AG04450 (cell line): ENCODE measurements at regions not wholly inside any gene's neighbourhood (a gene's known extent, or its start where the extent isn't known, plus 50 kb on each side); places are given as distances from the start of the nearest gene placed in this dataset.
"Not testable (repeated sequence)": the region's sequence is repeated elsewhere in the genome, so short reads cannot be mapped to it uniquely, and the experiment has no call there.

Source experiments
- CTCF ChIA-PET: fragments of 300-600, 350-600 bp; formaldehyde crosslinking; extraction: SDS; loops from one replicate; lab custom pipeline; 2022; ENCODE audit warnings: antibody characterized with exemption, inconsistent platforms; lab: Charles Lee
- POLR2A ChIA-PET: fragments of 350-600 bp; formaldehyde crosslinking; extraction: SDS; loops from one replicate; lab custom pipeline; 2021; ENCODE audit warnings: antibody characterized with exemption, inconsistent platforms; lab: Yijun Ruan, JAX
- DNase-seq: peaks from one replicate; pipeline ENCODE4 v3.0.0-alpha.2; 2011; ENCODE audit warnings: low read depth, low spot score
- H3K27ac ChIP-seq: one replicate; pipeline ENCODE4 v1.5.1; 2012; ENCODE audit warnings: low read depth, low read length, control low read depth
- H3K27me3 ChIP-seq: one replicate; pipeline ENCODE4 v1.6.0; 2012; ENCODE audit warnings: low read length; ENCODE audit not compliant: control insufficient read depth, insufficient read depth
- H3K4me3 ChIP-seq: 2 replicates; pipeline ENCODE4 v1.5.1; 2011; ENCODE audit warnings: mild to moderate bottlenecking, low read depth, low read length, control low read depth
- H3K9me3 ChIP-seq: 2 replicates; pipeline ENCODE4 v1.5.1; 2012; ENCODE audit warnings: low read length; ENCODE audit not compliant: control insufficient read depth, insufficient read depth
- CTCF ChIP-seq: IDR thresholded peaks from 2 replicates; pipeline ENCODE4 v1.5.1; 2011; ENCODE audit warnings: low read depth, low read length, control low read depth, inconsistent platforms

GRCh38 chr11:25252854-25253253 lies 756.0 kb downstream of the LUZP2 start:
- DNase-seq, result no peak
- Histone ChIP-seq H3K27me3 (no peaks in the 10 kb centered on the region), H3K9me3 (no peaks in the 10 kb centered on the region), H3K27ac (no peak overlapping the region), H3K4me3 (no peak overlapping the region)
- ChIA-PET POLR2A (no interaction called here), CTCF (no interaction called here)
- TF ChIP-seq CTCF, result no peak

GRCh38 chr11:25263861-25264260 lies 767.0 kb downstream of the LUZP2 start:
- DNase-seq, H3K27ac ChIP-seq, H3K4me3 ChIP-seq, CTCF ChIA-PET, H3K9me3 ChIP-seq, H3K27me3 ChIP-seq, POLR2A ChIA-PET: not testable (repeated sequence)

- ChIA-PET POLR2A (no interaction called here), CTCF (no interaction called here)
- no peak for TF ChIP-seq CTCF
- H3K27me3 ChIP-seq, result no peaks in the 10 kb centered on the region
- no peak for DNase-seq
- no peak overlapping the region for H3K4me3 ChIP-seq
- H3K27ac ChIP-seq, result no peak overlapping the region
- H3K9me3 ChIP-seq, result no peaks in the 10 kb centered on the region
Observed at GRCh38 chr11:25271301-25271700, 774.4 kb downstream of the LUZP2 start.

GRCh38 chr11:25272214-25272613 lies 775.4 kb downstream of the LUZP2 start:
- no peak for DNase-seq
- H3K27ac ChIP-seq, result no peak overlapping the region
- no peaks in the 10 kb centered on the region for H3K27me3 ChIP-seq
- POLR2A ChIA-PET, result no interaction called here
- no peak for TF ChIP-seq CTCF
- no peaks in the 10 kb centered on the region for H3K9me3 ChIP-seq
- CTCF ChIA-PET, result no interaction called here
- H3K4me3 ChIP-seq, result no peak overlapping the region

GRCh38 chr11:25280821-25281220 lies 784.0 kb downstream of the LUZP2 start:
- POLR2A ChIA-PET, H3K27ac ChIP-seq, DNase-seq, H3K27me3 ChIP-seq, H3K9me3 ChIP-seq, H3K4me3 ChIP-seq, CTCF ChIA-PET: not testable (repeated sequence)

- POLR2A ChIA-PET, result no interaction called here
- TF ChIP-seq CTCF, result no peak
- Histone ChIP-seq H3K27ac (no peak overlapping the region), H3K27me3 (no peaks in the 10 kb centered on the region), H3K4me3 (no peak overlapping the region), H3K9me3 (no peaks in the 10 kb centered on the region)
- no peak for DNase-seq
- CTCF ChIA-PET, result no interaction called here
Observed at GRCh38 chr11:25293166-25293565, 796.3 kb downstream of the LUZP2 start.
